ENCODE measurements at regions not wholly inside any gene's neighbourhood (a gene's known extent, or its start where the extent isn't known, plus 50 kb on each side); places are given as distances from the start of the nearest gene placed in this dataset.
"Not testable (repeated sequence)": the region's sequence is repeated elsewhere in the genome, so short reads cannot be mapped to it uniquely, and the experiment has no call there.

DNA sequence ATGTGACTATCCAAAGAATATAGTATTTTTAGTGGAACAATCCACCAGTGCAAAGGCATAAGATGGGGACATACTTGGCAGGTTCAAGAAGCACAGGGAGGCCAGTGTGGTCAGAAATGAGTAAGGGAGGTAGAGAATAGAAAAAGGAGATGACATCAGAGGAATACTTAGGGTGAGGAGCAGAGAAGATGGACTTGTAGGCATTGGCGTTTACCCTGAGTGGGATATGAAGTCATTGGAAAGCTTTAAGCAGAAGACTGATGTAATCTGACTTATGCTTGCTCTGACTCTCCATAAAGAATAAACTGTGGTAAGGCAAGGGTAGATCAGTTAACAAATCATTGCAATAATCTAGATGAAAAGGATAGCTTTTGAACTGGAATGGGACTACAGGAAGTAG lies 228.7 kb downstream of the GJA1 start:
- 100% methylated on average over 1 of the region's 1 CpG for WGBS (ENCODE audit: insufficient coverage)
- no peak for DNase-seq (ENCODE audit: low read depth in 4 of 6, low spot score in 6 of 6)
- Histone ChIP-seq H3K4me3 (ENCODE audit: low read depth, low read length) (no peak overlapping the region), H3K36me3 (ENCODE audit: control insufficient read depth, insufficient read depth, low read length) (no peaks in the 10 kb centered on the region), H3K9me3 (ENCODE audit: control insufficient read depth, insufficient read depth, low read length) (no peaks in the 10 kb centered on the region), H3K27ac (ENCODE audit: low read depth, low read length) (no peak overlapping the region), H3K4me1 (ENCODE audit: control insufficient read depth, insufficient read depth, low read length) (no peaks in the 10 kb centered on the region), H3K27me3 (ENCODE audit: control insufficient read depth, insufficient read depth, low read length) (no peaks in the 10 kb centered on the region)

DNA sequence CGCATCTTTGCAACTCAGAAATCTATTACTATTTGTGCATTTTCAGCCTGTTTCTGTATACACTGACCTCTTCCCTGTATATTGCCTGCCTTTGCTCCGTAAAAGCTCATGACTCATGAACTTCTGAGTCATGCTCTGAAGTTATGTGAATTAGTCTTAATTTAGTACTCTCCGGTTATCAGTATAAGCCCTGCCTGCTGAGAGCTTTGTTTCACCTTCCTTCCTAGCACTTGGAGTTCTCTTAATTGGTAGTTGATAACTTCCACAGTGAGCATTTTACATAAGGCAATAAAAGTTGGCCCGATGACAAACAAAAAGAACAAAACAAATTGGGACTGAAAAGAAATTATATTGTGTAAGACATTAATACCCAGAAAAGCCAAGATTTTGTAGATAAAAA lies 231.4 kb downstream of the GJA1 start:
- WGBS (ENCODE audit: insufficient coverage), result 100% methylated on average over 1 of the region's 4 CpGs
- Histone ChIP-seq H3K27me3 (ENCODE audit: control insufficient read depth, insufficient read depth, low read length) (no peaks in the 10 kb centered on the region), H3K27ac (ENCODE audit: low read depth, low read length) (no peak overlapping the region)

DNA sequence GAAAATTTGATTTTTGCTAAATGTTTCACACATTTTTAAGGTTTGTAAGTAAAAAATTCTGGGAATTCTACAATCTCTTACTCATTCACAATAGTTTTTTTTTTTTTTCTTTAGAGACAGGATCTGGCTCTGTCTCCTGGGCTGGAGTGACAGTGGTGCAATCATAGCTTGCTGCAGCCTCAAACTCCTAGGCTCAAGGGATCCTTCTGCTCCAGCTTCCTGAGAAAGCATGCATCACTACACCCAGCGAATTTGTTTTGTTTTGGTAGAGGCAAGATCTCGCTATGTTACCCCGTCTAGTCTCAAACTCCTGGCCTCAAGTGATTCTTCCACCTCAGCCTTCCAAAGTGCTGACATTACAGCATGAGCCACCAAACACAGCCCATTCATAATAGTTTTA lies 232.8 kb downstream of the GJA1 start:
- no peaks in the 10 kb centered on the region for H3K36me3 ChIP-seq (ENCODE audit: control insufficient read depth, insufficient read depth, low read length)
- H3K4me3 ChIP-seq (ENCODE audit: low read depth, low read length), result no peak overlapping the region
- H3K27ac ChIP-seq (ENCODE audit: low read depth, low read length), result no peak overlapping the region
- DNase-seq (ENCODE audit: low read depth in 4 of 6, low spot score in 6 of 6), result no peak
- H3K27me3 ChIP-seq (ENCODE audit: control insufficient read depth, insufficient read depth, low read length), result no peaks in the 10 kb centered on the region
- no peaks in the 10 kb centered on the region for H3K9me3 ChIP-seq (ENCODE audit: control insufficient read depth, insufficient read depth, low read length)
- H3K4me1 ChIP-seq (ENCODE audit: control insufficient read depth, insufficient read depth, low read length), result no peaks in the 10 kb centered on the region
- WGBS (ENCODE audit: insufficient coverage), result no CpG with 5 or more reads among the region's 3 CpGs

More for the DNA sequence above, 231.4 kb downstream of the GJA1 start:
- no peak for DNase-seq (ENCODE audit: low read depth in 4 of 6, low spot score in 6 of 6)
- Histone ChIP-seq H3K4me1 (ENCODE audit: control insufficient read depth, insufficient read depth, low read length) (no peaks in the 10 kb centered on the region), H3K4me3 (ENCODE audit: low read depth, low read length) (no peak overlapping the region), H3K9me3 (ENCODE audit: control insufficient read depth, insufficient read depth, low read length) (no peaks in the 10 kb centered on the region), H3K36me3 (ENCODE audit: control insufficient read depth, insufficient read depth, low read length) (no peaks in the 10 kb centered on the region)

DNA sequence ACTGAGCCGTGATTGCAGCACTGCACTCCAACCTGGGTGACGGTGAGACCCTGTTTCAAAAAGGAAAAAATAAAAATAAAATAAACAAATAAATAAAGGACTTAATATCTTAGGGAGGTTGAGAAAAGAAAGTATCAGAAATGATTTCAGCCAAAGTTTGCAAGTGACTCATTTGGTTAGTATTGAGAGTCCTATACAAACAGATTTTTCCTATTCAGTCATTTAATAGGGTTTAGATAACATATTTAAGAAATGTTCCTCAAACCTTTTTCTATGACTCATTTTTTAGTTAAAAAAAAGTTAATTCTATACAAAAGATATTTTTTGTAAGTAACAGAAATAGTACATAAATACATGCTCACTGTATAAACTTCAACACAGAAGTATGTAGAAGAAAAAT lies 235.1 kb downstream of the GJA1 start:
- Histone ChIP-seq H3K9me3 (ENCODE audit: control insufficient read depth, insufficient read depth, low read length) (no peaks in the 10 kb centered on the region), H3K4me1 (ENCODE audit: control insufficient read depth, insufficient read depth, low read length) (no peaks in the 10 kb centered on the region), H3K4me3 (ENCODE audit: low read depth, low read length) (no peak overlapping the region), H3K36me3 (ENCODE audit: control insufficient read depth, insufficient read depth, low read length) (no peaks in the 10 kb centered on the region), H3K27ac (ENCODE audit: low read depth, low read length) (no peak overlapping the region), H3K27me3 (ENCODE audit: control insufficient read depth, insufficient read depth, low read length) (no peaks in the 10 kb centered on the region)
- WGBS (ENCODE audit: insufficient coverage), result no CpG with 5 or more reads among the region's 2 CpGs
- DNase-seq (ENCODE audit: low read depth in 4 of 6, low spot score in 6 of 6), result no peak

DNA sequence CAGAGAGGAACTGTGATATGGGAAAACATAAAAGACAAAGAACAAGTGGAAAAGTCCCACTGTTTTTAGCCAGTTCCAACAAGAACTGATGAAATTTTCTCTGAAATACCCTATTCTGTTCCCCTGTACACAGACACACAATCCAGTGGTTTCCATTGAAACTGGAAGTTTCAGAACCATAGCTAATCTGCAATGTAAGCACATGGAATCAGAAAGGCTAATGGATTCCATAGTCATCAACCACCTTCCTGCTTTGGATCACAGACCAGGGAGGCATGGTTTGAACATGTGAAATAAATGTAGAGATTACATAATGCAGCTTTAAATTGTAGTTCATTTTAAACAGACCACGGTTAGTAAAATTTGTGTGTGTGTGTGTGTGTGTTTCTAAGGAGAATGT lies 242.1 kb downstream of the GJA1 start:
- H3K36me3 ChIP-seq (ENCODE audit: control insufficient read depth, insufficient read depth, low read length), result no peaks in the 10 kb centered on the region
- H3K27ac ChIP-seq (ENCODE audit: low read depth, low read length), result no peak overlapping the region
- no peak for DNase-seq (ENCODE audit: low read depth in 4 of 6, low spot score in 6 of 6)
- H3K4me1 ChIP-seq (ENCODE audit: control insufficient read depth, insufficient read depth, low read length), result no peaks in the 10 kb centered on the region
- no peaks in the 10 kb centered on the region for H3K9me3 ChIP-seq (ENCODE audit: control insufficient read depth, insufficient read depth, low read length)
- H3K4me3 ChIP-seq (ENCODE audit: low read depth, low read length), result no peak overlapping the region
- no CpG with 5 or more reads among the region's 1 CpG for whole genome bisulfite sequencing (ENCODE audit: insufficient coverage)
- no peaks in the 10 kb centered on the region for H3K27me3 ChIP-seq (ENCODE audit: control insufficient read depth, insufficient read depth, low read length)

DNA sequence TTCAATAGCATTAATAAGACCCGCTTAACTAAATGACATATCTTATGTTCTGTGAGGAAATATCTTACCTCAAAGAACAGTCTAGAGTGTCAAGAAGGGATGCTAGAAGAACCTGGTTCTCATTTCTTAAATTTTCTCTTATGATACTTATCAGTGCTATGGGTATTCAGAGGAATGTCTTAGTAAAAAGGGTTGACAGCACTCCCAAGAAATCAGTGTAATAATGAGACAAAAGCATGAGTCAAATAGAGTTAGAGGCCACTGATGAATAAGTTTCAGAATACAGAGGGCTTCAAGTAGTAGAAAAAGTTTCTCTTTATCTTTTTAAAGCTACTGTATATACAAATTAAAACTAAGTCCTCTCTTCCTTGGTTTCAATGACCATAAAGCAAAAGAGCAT lies 242.8 kb downstream of the GJA1 start:
- no peaks in the 10 kb centered on the region for H3K4me1 ChIP-seq (ENCODE audit: control insufficient read depth, insufficient read depth, low read length)
- no peak for DNase-seq (ENCODE audit: low read depth in 4 of 6, low spot score in 6 of 6)
- no CpG with 5 or more reads among the region's 1 CpG for WGBS (ENCODE audit: insufficient coverage)

DNA sequence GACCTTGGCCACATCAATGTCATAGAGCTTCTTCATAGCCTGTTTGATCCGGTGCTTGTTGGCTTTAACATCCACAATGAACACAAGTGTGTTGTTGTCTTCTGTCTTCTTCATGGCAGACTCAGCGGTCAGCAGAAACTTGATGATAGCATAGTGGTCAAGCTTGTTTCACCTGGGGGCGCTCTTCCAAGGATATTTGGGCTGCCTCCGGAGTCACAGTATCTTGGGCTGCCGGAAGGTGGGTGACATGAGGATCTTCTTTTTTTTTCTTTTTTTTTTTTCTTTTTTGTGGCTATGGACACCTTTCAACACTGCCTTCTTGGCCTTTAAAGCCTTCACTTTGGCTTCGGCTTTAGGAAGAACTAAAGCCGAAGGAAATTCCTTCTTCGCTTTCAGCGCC lies 244.6 kb downstream of the GJA1 start:
- Histone ChIP-seq H3K4me3 (ENCODE audit: low read depth, low read length) (no peak overlapping the region), H3K9me3 (ENCODE audit: control insufficient read depth, insufficient read depth, low read length) (no peaks in the 10 kb centered on the region), H3K27ac (ENCODE audit: low read depth, low read length) (no peak overlapping the region), H3K36me3 (ENCODE audit: control insufficient read depth, insufficient read depth, low read length) (no peaks in the 10 kb centered on the region), H3K4me1 (ENCODE audit: control insufficient read depth, insufficient read depth, low read length) (no peaks in the 10 kb centered on the region), H3K27me3 (ENCODE audit: control insufficient read depth, insufficient read depth, low read length) (no peaks in the 10 kb centered on the region)
- no peak for DNase-seq (ENCODE audit: low read depth in 4 of 6, low spot score in 6 of 6)
- WGBS (ENCODE audit: insufficient coverage), result 98% methylated on average over 5 of the region's 9 CpGs

More for the DNA sequence above, 242.8 kb downstream of the GJA1 start:
- no peaks in the 10 kb centered on the region for H3K36me3 ChIP-seq (ENCODE audit: control insufficient read depth, insufficient read depth, low read length)
- H3K9me3 ChIP-seq (ENCODE audit: control insufficient read depth, insufficient read depth, low read length), result no peaks in the 10 kb centered on the region
- H3K27ac ChIP-seq (ENCODE audit: low read depth, low read length), result no peak overlapping the region
- no peak overlapping the region for H3K4me3 ChIP-seq (ENCODE audit: low read depth, low read length)
- H3K27me3 ChIP-seq (ENCODE audit: control insufficient read depth, insufficient read depth, low read length), result no peaks in the 10 kb centered on the region

DNA sequence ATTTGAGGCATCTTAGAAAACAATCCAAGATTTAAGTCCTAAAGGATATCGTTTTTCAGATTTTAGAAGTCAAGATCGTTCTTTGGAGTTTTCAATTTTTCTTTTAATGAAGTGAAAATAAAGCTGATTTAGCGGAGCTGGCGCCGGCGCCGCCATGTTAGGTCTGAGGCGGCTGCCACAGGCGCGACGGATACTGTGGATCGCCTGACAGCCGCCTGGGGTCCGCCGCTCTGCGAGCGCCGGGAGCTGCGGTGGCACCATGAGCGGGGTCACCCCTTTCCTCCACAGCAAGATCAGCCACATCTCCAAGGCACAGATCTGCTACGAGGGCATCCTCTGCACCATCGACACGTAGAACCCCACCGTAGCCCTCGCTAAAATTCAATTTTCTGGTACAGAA lies 247.2 kb downstream of the GJA1 start:
- WGBS (ENCODE audit: insufficient coverage), result 95% methylated on average over 20 of the region's 25 CpGs
- DNase-seq (ENCODE audit: low read depth in 4 of 6, low spot score in 6 of 6), result no peak
- Histone ChIP-seq H3K36me3 (ENCODE audit: control insufficient read depth, insufficient read depth, low read length) (no peaks in the 10 kb centered on the region), H3K27me3 (ENCODE audit: control insufficient read depth, insufficient read depth, low read length) (no peaks in the 10 kb centered on the region), H3K9me3 (ENCODE audit: control insufficient read depth, insufficient read depth, low read length) (no peaks in the 10 kb centered on the region), H3K27ac (ENCODE audit: low read depth, low read length) (no peak overlapping the region), H3K4me3 (ENCODE audit: low read depth, low read length) (no peak overlapping the region), H3K4me1 (ENCODE audit: control insufficient read depth, insufficient read depth, low read length) (no peaks in the 10 kb centered on the region)

DNA sequence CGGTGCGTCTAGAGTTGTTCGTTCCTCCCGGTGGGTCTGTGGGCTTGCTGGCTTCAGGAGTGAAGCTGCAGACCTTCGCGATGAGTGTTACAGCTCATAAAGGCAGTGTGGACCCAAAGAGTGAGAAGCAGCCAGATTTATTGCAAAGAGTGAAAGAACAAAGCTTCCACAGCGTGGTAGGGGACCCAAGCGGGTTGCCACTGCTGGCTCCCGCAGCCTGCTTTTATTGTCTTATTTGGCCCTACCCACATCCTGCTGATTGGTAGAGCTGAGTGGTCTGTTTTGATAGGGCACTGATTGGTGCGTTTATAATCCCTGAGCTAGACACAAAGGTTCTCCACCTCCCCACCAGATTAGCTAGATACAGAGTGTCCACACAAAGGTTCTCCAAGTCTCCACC lies 250.4 kb downstream of the GJA1 start:
- DNase-seq (ENCODE audit: low read depth in 4 of 6, low spot score in 6 of 6); H3K4me1 ChIP-seq (ENCODE audit: control insufficient read depth, insufficient read depth, low read length); H3K27ac ChIP-seq (ENCODE audit: low read depth, low read length); H3K36me3 ChIP-seq (ENCODE audit: control insufficient read depth, insufficient read depth, low read length); H3K4me3 ChIP-seq (ENCODE audit: low read depth, low read length); H3K27me3 ChIP-seq (ENCODE audit: control insufficient read depth, insufficient read depth, low read length); H3K9me3 ChIP-seq (ENCODE audit: control insufficient read depth, insufficient read depth, low read length): not testable (repeated sequence)
- 94% methylated on average over 7 of the region's 10 CpGs for WGBS (ENCODE audit: insufficient coverage)

DNA sequence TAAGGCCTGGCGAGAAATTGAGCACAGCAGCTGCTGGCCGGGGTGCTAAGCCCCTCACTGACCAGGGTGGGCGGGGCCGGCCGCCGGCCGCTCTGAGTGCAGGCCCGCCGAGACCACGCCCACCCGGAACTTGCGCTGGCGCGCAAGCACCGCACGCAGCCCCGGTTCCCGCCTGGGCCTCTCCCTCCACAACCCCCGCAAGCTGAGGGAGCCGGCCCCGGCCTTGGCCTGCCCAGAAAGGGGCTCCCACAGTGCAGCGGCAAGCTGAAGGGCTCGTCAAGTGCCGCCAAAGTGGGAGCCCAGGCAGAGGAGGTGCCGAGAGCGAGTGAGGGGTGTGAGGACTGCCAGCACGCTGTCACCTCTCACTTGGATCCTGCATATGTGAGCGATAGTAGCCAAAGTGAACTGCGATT lies 251.2 kb downstream of the GJA1 start:
- Histone ChIP-seq H3K9me3 (ENCODE audit: control insufficient read depth, insufficient read depth, low read length) (no peaks in the 10 kb centered on the region), H3K4me1 (ENCODE audit: control insufficient read depth, insufficient read depth, low read length) (no peaks in the 10 kb centered on the region), H3K27me3 (ENCODE audit: control insufficient read depth, insufficient read depth, low read length) (no peaks in the 10 kb centered on the region), H3K4me3 (ENCODE audit: low read depth, low read length) (no peak overlapping the region), H3K36me3 (ENCODE audit: control insufficient read depth, insufficient read depth, low read length) (no peaks in the 10 kb centered on the region), H3K27ac (ENCODE audit: low read depth, low read length) (no peak overlapping the region)
- 95% methylated on average over 25 of the region's 29 CpGs for WGBS (ENCODE audit: insufficient coverage)
- no peak for DNase-seq (ENCODE audit: low read depth in 4 of 6, low spot score in 6 of 6)

Data from spinal cord (tissue), 9 donors.